Mucosa of gallbladder (tissue), 1 donor: ENCODE measurements at regions not wholly inside any gene's neighbourhood (a gene's known extent, or its start where the extent isn't known, plus 50 kb on each side); places are given as distances from the start of the nearest gene placed in this dataset.
"Not testable (repeated sequence)": the region's sequence is repeated elsewhere in the genome, so short reads cannot be mapped to it uniquely, and the experiment has no call there.

Experiments used
- DNase-seq: peaks from one replicate; pipeline ENCODE4 v3.0.0-alpha.2; 2020; ENCODE audit warnings: low spot score
- donor health status: DM: no; HTN: no; CAD: no.

GRCh38 chr2:5616019-5616418 lies 76.2 kb upstream of the SOX11 start:
- DNase-seq, result no peak

DNA sequence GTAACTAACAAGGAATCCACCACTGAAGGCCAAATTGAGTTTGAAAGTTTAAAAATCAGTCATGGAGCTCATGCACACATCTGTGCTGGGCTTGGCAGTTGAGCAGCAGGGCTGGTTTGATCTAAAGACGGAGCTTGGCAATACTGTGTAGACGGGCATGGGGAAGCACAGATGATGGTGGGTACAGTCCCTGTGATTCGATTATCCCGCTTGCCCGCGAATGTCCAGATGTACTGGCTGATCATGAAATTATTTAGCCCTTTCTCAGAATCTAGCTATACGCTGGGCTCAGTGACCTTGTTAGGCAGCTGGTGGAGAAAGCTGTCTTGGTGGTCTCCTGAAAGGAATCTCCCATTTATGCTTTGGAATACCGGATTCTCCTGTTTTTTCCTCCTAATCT lies 74.8 kb upstream of the SOX11 start:
- no peak for DNase-seq

DNA sequence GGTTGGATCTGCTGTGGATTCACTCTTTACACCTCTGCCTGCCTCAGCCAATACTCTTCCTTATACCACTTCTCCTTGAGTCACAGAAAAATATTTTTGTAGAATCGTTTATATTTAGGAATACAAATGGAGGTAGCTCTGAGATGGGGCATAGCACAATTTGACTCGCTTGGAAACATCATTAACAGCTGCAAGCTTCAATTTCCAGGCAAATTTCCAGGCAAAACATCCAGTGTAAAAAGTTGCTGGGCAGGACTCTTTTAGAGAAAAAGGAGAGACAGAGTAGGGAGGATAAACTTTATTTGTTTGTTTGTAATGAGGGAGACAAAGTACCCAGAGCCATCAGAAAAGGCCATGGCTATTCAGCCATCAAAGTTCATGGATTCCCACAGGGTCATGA lies 74.4 kb upstream of the SOX11 start:
- no peak for DNase-seq

DNA sequence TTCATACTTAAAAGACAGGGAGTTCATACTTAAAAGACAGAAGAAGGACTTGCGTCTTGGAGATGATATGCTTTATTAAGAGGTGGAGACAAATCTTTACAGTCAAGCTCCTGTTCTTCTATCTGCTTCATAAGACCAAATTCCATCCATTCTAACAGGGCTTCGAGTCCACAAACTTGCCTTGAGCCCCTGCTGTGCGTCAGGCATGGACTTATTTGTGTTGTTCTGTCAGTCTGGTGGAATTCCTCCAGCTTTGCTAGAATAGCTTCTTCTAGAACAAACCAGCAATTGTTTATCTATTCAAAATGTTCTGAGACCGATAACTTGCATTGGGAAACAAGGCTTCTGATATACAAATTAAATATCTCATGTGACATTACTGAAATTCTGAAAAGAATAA lies 73.9 kb upstream of the SOX11 start:
- DNase-seq, result no peak

DNA sequence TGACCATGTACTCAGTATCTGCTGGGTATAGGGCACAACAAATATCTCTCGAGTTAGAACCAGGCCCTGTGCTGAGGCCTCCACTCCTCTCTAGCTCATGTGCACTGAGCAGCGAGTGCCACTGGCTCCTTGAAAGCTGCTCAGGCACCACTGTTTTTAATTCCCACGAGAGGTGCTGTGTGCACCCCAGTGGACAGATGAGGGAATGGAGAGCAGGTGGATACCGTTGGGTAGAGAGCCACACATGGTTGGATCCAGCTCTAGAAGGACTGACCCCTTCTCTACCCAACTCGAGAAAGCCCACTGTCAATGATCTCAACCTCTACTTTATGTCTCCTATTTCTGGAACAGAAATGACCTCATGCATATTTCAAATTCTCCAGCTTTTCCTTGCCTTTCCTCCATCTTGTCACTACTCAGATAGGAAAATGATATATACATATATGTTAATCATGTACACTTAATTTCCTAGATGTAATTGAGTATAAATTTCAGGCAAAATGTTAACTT lies 66.6 kb upstream of the SOX11 start:
- not testable (repeated sequence) for DNase-seq

DNA sequence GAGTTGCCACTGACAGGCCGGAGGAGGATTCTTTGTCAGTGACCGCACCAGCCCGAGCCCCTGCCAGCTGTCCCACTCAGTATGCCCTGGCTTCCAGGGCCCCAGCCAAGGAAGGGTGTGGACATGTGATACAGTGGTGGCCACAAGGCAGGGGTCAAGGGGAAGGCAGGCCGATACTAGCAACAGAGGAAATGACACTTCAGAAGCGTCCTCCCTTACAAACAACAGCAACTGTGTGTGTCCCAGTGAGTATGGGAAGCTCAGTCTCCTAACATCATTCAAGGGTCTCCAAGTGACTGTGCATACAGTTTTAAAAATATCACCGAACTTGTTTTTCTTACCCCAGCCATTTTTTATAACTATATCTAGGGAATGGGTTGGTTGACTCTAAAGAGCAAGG lies 63.7 kb upstream of the SOX11 start:
- DNase-seq, result not testable (repeated sequence)

GRCh38 chr2:5629510-5629909 lies 62.7 kb upstream of the SOX11 start:
- not testable (repeated sequence) for DNase-seq

DNA sequence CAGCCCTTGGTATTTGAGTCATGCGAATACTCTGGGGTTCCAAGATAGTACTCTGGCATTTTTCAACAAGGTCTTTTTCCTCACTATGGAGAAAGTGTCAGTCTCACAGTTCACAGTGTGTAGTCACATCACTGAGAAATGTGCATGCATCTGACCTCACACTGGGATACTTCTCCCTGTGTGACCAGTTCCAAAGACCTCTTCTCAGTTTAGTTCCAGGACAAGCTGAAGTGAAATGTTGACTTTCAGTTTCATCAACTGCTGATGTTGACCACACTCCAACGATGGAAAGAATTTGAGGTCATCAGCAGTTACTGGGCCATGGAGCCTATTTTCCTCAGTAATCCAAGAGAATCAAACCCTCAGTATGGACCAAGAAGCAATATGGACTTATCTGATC lies 55.1 kb upstream of the SOX11 start:
- not testable (repeated sequence) for DNase-seq
